ENCODE measurements at regions not wholly inside any gene's neighbourhood (a gene's known extent, or its start where the extent isn't known, plus 50 kb on each side); places are given as distances from the start of the nearest gene placed in this dataset.

DNA sequence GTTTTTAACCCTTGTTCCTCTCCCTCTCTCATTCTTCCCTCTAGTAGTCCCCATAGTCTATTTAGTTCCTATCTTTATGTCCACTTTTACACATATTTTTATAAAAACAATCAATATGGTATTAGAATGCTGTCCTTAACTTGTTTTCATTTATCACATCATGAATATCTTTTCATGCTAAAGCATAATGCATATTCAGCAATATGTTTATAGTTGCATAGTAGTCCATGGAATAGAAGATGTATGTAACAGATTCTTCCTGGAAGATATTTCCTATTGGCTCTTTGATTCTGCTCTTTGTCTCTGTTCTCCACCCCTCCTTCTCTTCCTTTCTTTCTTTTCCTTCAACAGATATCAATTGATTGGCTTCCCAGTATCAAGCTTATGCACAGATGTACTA is 1047.1 kb upstream of the TENM4 start:
- H3K4me3 ChIP-seq = no peak overlapping the region
- H3K9me3 ChIP-seq = no peaks in the 10 kb centered on the region
- TF ChIP-seq, protein P1, sequence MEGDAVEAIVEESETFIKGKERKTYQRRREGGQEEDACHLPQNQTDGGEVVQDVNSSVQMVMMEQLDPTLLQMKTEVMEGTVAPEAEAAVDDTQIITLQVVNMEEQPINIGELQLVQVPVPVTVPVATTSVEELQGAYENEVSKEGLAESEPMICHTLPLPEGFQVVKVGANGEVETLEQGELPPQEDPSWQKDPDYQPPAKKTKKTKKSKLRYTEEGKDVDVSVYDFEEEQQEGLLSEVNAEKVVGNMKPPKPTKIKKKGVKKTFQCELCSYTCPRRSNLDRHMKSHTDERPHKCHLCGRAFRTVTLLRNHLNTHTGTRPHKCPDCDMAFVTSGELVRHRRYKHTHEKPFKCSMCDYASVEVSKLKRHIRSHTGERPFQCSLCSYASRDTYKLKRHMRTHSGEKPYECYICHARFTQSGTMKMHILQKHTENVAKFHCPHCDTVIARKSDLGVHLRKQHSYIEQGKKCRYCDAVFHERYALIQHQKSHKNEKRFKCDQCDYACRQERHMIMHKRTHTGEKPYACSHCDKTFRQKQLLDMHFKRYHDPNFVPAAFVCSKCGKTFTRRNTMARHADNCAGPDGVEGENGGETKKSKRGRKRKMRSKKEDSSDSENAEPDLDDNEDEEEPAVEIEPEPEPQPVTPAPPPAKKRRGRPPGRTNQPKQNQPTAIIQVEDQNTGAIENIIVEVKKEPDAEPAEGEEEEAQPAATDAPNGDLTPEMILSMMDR (IDR thresholded peaks at IDR 0.05 in 4 of 5, conservative IDR thresholded peaks at IDR 0.05 in 1 of 5) = no peak
- TF ChIP-seq POLR2A (IDR thresholded peaks at IDR 0.05) = no peak
- ATAC-seq (no peak), DNase-seq (no peak)
- in situ Hi-C loops (cut with MboI; ENCODE audit: low sequenced_read_pairs in 4 of 4) (no loop called here), intact Hi-C loops (cut with DNase I; ENCODE audit: low total_unique reads) (no loop called here)
- H3K27me3 ChIP-seq = no peaks in the 10 kb centered on the region
- H3K36me3 ChIP-seq = no peaks in the 10 kb centered on the region
- H3K27ac ChIP-seq = no peak overlapping the region
- no peaks in the 10 kb centered on the region for H3K4me1 ChIP-seq

DNA sequence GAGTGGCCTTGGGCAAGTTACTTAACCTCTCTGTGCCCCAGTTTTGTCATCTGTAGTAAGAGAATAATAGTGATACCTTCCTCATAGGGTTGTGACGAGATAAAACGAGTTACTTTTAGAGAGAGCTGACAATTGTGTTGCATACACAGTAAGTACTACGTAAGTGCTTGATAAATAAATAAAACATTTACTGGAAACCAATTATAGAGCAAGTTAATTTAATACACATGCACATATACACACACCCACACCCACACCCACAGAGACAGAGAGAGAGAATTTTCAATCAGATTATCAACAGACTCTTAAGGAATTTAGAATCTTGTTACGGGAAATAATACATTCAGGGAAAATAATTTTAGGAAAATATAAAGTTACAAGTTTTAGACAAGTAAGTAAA is 1045.8 kb upstream of the TENM4 start:
- Histone ChIP-seq H3K9me3 (no peaks in the 10 kb centered on the region), H3K4me3 (no peak overlapping the region), H3K4me1 (no peaks in the 10 kb centered on the region), H3K27ac (no peak overlapping the region), H3K36me3 (no peaks in the 10 kb centered on the region), H3K27me3 (no peaks in the 10 kb centered on the region)
- in situ Hi-C loops (cut with MboI; ENCODE audit: low sequenced_read_pairs in 4 of 4) = no loop called here
- no peak for DNase-seq
- ATAC-seq = no peak
- intact Hi-C loops (cut with DNase I; ENCODE audit: low total_unique reads) = no loop called here
- TF ChIP-seq POLR2A (IDR thresholded peaks at IDR 0.05) = no peak
- TF ChIP-seq, protein P1 (IDR thresholded peaks at IDR 0.05 in 4 of 5, conservative IDR thresholded peaks at IDR 0.05 in 1 of 5) = no peak

DNA sequence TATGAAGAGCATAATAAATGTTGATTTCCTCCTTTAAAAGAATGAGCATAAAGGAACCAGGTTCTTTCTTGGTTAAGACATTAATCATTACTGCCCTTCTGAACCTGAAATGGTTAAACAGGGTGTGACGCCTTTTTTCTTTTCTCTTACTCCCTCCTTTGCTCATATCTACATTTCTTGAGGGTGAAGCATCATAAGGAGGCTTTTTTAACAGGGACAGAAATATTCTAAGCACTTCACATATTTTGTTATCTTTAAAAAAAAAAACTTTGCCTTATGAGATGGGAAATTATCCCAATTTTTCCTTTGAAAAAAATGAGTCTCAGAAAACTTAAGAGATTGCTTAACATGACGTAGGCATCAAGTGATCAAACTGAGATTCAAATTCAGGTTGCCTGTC is 1036.3 kb upstream of the TENM4 start:
- no peak for DNase-seq
- H3K27ac ChIP-seq = no peak overlapping the region
- H3K4me3 ChIP-seq = no peak overlapping the region
- no peaks in the 10 kb centered on the region for H3K27me3 ChIP-seq
- in situ Hi-C loops (cut with MboI; ENCODE audit: low sequenced_read_pairs in 4 of 4) (no loop called here), intact Hi-C loops (cut with DNase I; ENCODE audit: low total_unique reads) (no loop called here)
- no peak for ATAC-seq
- no peaks in the 10 kb centered on the region for H3K4me1 ChIP-seq
- H3K36me3 ChIP-seq = no peaks in the 10 kb centered on the region
- no peaks in the 10 kb centered on the region for H3K9me3 ChIP-seq
- TF ChIP-seq POLR2A (IDR thresholded peaks at IDR 0.05) = no peak
- TF ChIP-seq, protein P1 (IDR thresholded peaks at IDR 0.05 in 4 of 5, conservative IDR thresholded peaks at IDR 0.05 in 1 of 5) = no peak

DNA sequence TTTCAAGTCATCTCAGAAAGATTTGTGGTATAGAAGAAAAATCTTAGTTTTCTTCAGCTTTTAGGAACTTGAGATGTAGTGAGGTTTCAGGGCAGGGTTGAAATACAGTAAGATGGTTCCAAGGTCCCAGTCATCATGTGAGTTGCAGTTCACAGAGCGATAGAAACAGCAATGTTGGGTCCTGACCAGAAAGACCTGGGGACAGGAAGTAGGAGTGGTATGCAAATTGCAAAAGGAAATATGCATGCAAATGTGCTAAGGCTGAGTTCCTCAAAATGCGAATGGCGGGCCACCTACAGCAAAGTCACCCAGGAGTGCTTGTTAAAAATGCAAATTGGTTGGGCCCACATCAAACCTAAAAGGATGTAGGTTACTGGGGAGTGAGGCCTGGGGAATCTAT is 1032.7 kb upstream of the TENM4 start:
- DNase-seq = no peak
- ATAC-seq = no peak
- Histone ChIP-seq H3K27me3 (no peaks in the 10 kb centered on the region), H3K4me3 (no peak overlapping the region), H3K4me1 (no peaks in the 10 kb centered on the region), H3K27ac (no peak overlapping the region), H3K9me3 (no peaks in the 10 kb centered on the region), H3K36me3 (no peaks in the 10 kb centered on the region)
- intact Hi-C loops (cut with DNase I; ENCODE audit: low total_unique reads) = no loop called here
- in situ Hi-C loops (cut with MboI; ENCODE audit: low sequenced_read_pairs in 4 of 4) = no loop called here
- no peak for TF ChIP-seq POLR2A (IDR thresholded peaks at IDR 0.05)
- TF ChIP-seq, protein P1 (IDR thresholded peaks at IDR 0.05 in 4 of 5, conservative IDR thresholded peaks at IDR 0.05 in 1 of 5) = no peak

DNA sequence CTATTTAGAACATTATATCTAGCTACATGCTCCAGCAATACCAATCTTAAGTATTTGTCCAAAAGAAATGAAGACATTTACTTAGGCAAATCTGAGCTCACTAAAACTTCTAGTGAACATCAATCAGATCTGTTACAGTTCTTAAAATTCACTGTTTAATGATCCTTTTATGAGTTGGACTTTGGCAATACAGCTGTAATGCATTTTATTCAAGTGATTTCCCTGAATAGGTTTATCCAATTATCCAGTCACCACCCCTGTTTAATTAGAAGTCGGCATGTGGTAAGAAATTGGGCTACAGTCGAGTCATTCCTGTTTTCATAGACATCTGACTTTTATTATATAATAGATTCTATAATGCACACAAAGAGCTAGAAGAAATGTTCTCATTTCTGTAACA is 1029.0 kb upstream of the TENM4 start:
- Histone ChIP-seq H3K27me3 (no peaks in the 10 kb centered on the region), H3K36me3 (no peaks in the 10 kb centered on the region), H3K4me3 (no peak overlapping the region), H3K4me1 (no peaks in the 10 kb centered on the region), H3K9me3 (no peaks in the 10 kb centered on the region), H3K27ac (no peak overlapping the region)
- no peak for ATAC-seq
- intact Hi-C loops (cut with DNase I; ENCODE audit: low total_unique reads) = no loop called here
- DNase-seq = no peak
- in situ Hi-C loops (cut with MboI; ENCODE audit: low sequenced_read_pairs in 4 of 4) = no loop called here
- TF ChIP-seq, protein P1 (IDR thresholded peaks at IDR 0.05 in 4 of 5, conservative IDR thresholded peaks at IDR 0.05 in 1 of 5) = no peak
- TF ChIP-seq POLR2A (IDR thresholded peaks at IDR 0.05) = no peak

Data from gastrocnemius medialis (tissue), 4 donors.